ENCODE measurements at regions not wholly inside any gene's neighbourhood (a gene's known extent, or its start where the extent isn't known, plus 50 kb on each side); places are given as distances from the start of the nearest gene placed in this dataset.

DNA sequence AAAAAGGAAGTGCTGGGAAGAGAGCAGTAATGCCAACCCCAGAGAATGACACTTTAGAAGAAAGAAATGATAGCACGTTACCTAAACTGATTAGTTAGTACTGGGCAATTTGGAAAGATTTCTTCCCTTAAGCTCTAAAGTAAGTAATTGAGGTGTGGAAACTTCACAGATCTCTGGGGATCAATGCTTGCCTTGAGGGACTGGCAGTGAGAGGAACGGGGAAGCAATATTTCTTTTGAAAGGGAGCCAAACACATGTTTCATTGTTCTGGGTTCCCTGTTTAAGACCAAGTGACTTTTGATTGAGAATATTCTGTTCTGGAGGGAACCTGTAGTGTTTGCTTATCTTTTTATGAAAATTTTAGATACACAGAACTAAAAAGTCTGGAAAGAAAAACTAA lies 190.5 kb downstream of the NDFIP2 start:
- no CpG with 5 or more reads among the region's 2 CpGs for WGBS, 2 experiments (ENCODE audit: extremely low coverage in 2 of 2, insufficient read length in 1 of 2)
- intact Hi-C loops (cut with micrococcal nuclease): no loop called here

More for the DNA sequence above, 190.5 kb downstream of the NDFIP2 start:
- H2BK120ac ChIP-seq (ENCODE audit: low read depth, low read length): no peak overlapping the region
- no peak overlapping the region for H4K5ac ChIP-seq (ENCODE audit: low read depth, low read length)
- no peak overlapping the region for H2AK9ac ChIP-seq (replicated peaks; ENCODE audit: low read depth, low read length, poor library complexity)
- no peaks in the 10 kb centered on the region for H3K4me1 ChIP-seq (ENCODE audit: control insufficient read depth, insufficient read depth, low read length)
- H3K18ac ChIP-seq (ENCODE audit: low read depth, low read length): no peak overlapping the region
- no peak for DNase-seq
- no peak overlapping the region for H3K23ac ChIP-seq (ENCODE audit: low read depth, low read length)
- ChIA-PET POLR2A (ENCODE audit: unreplicated experiment) (no interaction called here), CTCF (no interaction called here)
- H3K36me3 ChIP-seq (ENCODE audit: control insufficient read depth, insufficient read depth, low read length): no peaks in the 10 kb centered on the region
- no peak overlapping the region for H3K4me2 ChIP-seq (ENCODE audit: low read depth, low read length)
- in situ Hi-C loops (cut with MboI; ENCODE audit: low sequenced_read_pairs) (loop anchor here (10.0 kb wide), 1 partner anchor 693 kb away; no protein-coding TSS in a partner anchor), dilution Hi-C loops (cut with HindIII; ENCODE audit: low sequenced_read_pairs, unreplicated experiment) (no loop called here)
- H4K91ac ChIP-seq (ENCODE audit: insufficient read depth, low read depth, low read length): no peak overlapping the region
- no peak overlapping the region for H4K8ac ChIP-seq (ENCODE audit: low read depth in 2 of 2, low read length in 2 of 2)
- no peaks in the 10 kb centered on the region for H4K20me1 ChIP-seq (ENCODE audit: insufficient read depth, low read length)
- peaks cover 3% of the 10 kb centered on the region; the same call in 1 of the 2 replicates for H3K27me3 ChIP-seq (ENCODE audit: control insufficient read depth, insufficient read depth, low read length)
- H2BK5ac ChIP-seq (ENCODE audit: low read depth, low read length, poor library complexity, severe bottlenecking): no peak overlapping the region
- H3K4ac ChIP-seq (ENCODE audit: low read depth, low read length): no peak overlapping the region
- no peaks in the 10 kb centered on the region for H3K79me1 ChIP-seq (ENCODE audit: low read depth in 1 of 2, low read length in 2 of 2)
- no peak overlapping the region for H2BK15ac ChIP-seq (ENCODE audit: low read depth, low read length)
- H3K14ac ChIP-seq (replicated peaks; ENCODE audit: low read depth, low read length): no peak overlapping the region
- H2AFZ ChIP-seq (replicated peaks; ENCODE audit: low read length, poor library complexity): no peak overlapping the region
- BruUV-seq (replicated peaks): no TSS peak
- no peaks in the 10 kb centered on the region for H3K9me3 ChIP-seq (ENCODE audit: control insufficient read depth, insufficient read depth, low read length)
- TF ChIP-seq RAD21 (IDR thresholded peaks at IDR 0.05; ENCODE audit: low read length) (no peak), MAZ (IDR thresholded peaks at IDR 0.05; ENCODE audit: borderline replicate concordance, low read depth, low read length) (no peak), FOS (IDR thresholded peaks at IDR 0.05; ENCODE audit: low read depth, low read length) (no peak), CEBPB (IDR thresholded peaks at IDR 0.05; ENCODE audit: low read depth, low read length) (no peak), RFX5 (IDR thresholded peaks at IDR 0.05; ENCODE audit: low read depth, low read length) (no peak), MAFK (IDR thresholded peaks at IDR 0.05; ENCODE audit: low read depth, low read length) (no peak), BHLHE40 (IDR thresholded peaks at IDR 0.05; ENCODE audit: low read depth, low read length) (no peak), RCOR1 (IDR thresholded peaks at IDR 0.05; ENCODE audit: insufficient replicate concordance, low read length) (no peak), SMC3 (IDR thresholded peaks at IDR 0.05; ENCODE audit: low read depth, low read length) (no peak)
- TF ChIP-seq, protein P1, sequence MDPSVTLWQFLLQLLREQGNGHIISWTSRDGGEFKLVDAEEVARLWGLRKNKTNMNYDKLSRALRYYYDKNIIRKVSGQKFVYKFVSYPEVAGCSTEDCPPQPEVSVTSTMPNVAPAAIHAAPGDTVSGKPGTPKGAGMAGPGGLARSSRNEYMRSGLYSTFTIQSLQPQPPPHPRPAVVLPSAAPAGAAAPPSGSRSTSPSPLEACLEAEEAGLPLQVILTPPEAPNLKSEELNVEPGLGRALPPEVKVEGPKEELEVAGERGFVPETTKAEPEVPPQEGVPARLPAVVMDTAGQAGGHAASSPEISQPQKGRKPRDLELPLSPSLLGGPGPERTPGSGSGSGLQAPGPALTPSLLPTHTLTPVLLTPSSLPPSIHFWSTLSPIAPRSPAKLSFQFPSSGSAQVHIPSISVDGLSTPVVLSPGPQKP (IDR thresholded peaks at IDR 0.05; ENCODE audit: borderline replicate concordance, low read depth, low read length): no peak
- no peak overlapping the region for H3K27ac ChIP-seq (ENCODE audit: insufficient read depth, low read length)
- H3K56ac ChIP-seq (ENCODE audit: extremely low read depth, insufficient read depth, low read length): no peak overlapping the region
- no peak overlapping the region for H3K9ac ChIP-seq (ENCODE audit: low read depth, low read length)
- H3K4me3 ChIP-seq (ENCODE audit: insufficient read depth, low read depth, low read length): no peak overlapping the region
- no peak overlapping the region for H2BK20ac ChIP-seq (ENCODE audit: low read depth, low read length)
- no peak overlapping the region for H2AK5ac ChIP-seq (ENCODE audit: low read depth, low read length)
- no peaks in the 10 kb centered on the region for H3K9me1 ChIP-seq (ENCODE audit: insufficient read depth, low read length)
- ATAC-seq (ENCODE audit: low read depth): no peak

All from IMR-90 (cell line).